H1 (cell line): ENCODE measurements at regions not wholly inside any gene's neighbourhood (a gene's known extent, or its start where the extent isn't known, plus 50 kb on each side); places are given as distances from the start of the nearest gene placed in this dataset.

Source experiments
- CTCF ChIA-PET: fragments of 300-600 bp; sonication (Branson Sonifier 250); formaldehyde crosslinking; loops from one replicate; lab custom pipeline; 2021; ENCODE audit not compliant: partially characterized antibody; lab: Charles Lee
- POLR2A ChIA-PET: fragments of 300-600 bp; sonication (Branson Sonifier 250); formaldehyde crosslinking; loops from one replicate; lab custom pipeline; 2021; ENCODE audit warnings: inconsistent platforms; ENCODE audit not compliant: partially characterized antibody; lab: Charles Lee
- DNase-seq, 2 experiments: peaks; one replicate each; pipeline versions ENCODE4 v3.0.0 to v3.0.0-alpha.2; 2010 to 2022; ENCODE audit warnings: low spot score in 2 of 2, low read depth in 1 of 2, mixed read lengths in 1 of 2
- FAIRE-seq: peaks from 2 replicates; lab custom pipeline; 2011; peaks lifted over from hg19 to GRCh38; lab: Jason Lieb, UNC
- H2AFZ ChIP-seq: 2 replicates; pipeline ENCODE4 v1.8.1; 2012; ENCODE audit warnings: low read length, inconsistent platforms
- H2AK5ac ChIP-seq: 2 replicates; pipeline ENCODE4 v1.6.1; 2013; ENCODE audit warnings: low read depth, low read length
- H2BK120ac ChIP-seq: replicated peaks from 2 replicates; pipeline ENCODE3; 2013; ENCODE audit warnings: low read depth, low read length, inconsistent platforms
- H2BK12ac ChIP-seq: 2 replicates; pipeline ENCODE4 v1.6.1; 2013; ENCODE audit warnings: low read depth, low read length
- H2BK15ac ChIP-seq: 2 replicates; pipeline ENCODE4 v1.6.1; 2013; ENCODE audit warnings: low read length
- H2BK20ac ChIP-seq: 2 replicates; pipeline ENCODE4 v1.6.1; 2013; ENCODE audit warnings: low read length
- H2BK5ac ChIP-seq: 2 replicates; pipeline ENCODE4 v1.6.1; 2013; ENCODE audit warnings: low read depth, low read length
- H3K14ac ChIP-seq: 2 replicates; pipeline ENCODE4 v1.6.1; 2013; ENCODE audit warnings: inconsistent platforms; ENCODE audit not compliant: insufficient read length
- H3K18ac ChIP-seq: 2 replicates; pipeline ENCODE4 v1.6.1; 2013; ENCODE audit warnings: low read length; ENCODE audit errors: extremely low read depth
- H3K23ac ChIP-seq: 2 replicates; pipeline ENCODE4 v1.6.1; 2013; ENCODE audit warnings: inconsistent platforms; ENCODE audit not compliant: insufficient read length
- H3K23me2 ChIP-seq: 2 replicates; pipeline ENCODE4 v1.6.1; 2013; ENCODE audit warnings: low read depth, low read length
- H3K27ac ChIP-seq: 2 replicates; pipeline ENCODE4 v1.6.1; 2011; ENCODE audit warnings: low read depth, low read length, inconsistent platforms
- H3K27me3 ChIP-seq, 4 experiments: replicated peaks in 1 of 4; 1 replicate in 1 of 4; 2 replicates in 3 of 4; pipeline versions ENCODE4 v1.6.1 to v1.8.1; 2011 to 2013; ENCODE audit warnings: low read length in 3 of 4, mild to moderate bottlenecking in 3 of 4, inconsistent platforms in 2 of 4, mixed read lengths in 2 of 4, moderate library complexity in 1 of 4; ENCODE audit not compliant: control insufficient read depth in 3 of 4, insufficient read depth in 3 of 4; ENCODE audit errors: extremely low read depth in 1 of 4
- H3K36me3 ChIP-seq, 4 experiments: 2 replicates each; pipeline versions ENCODE4 v1.6.1 to v1.8.1; 2011 to 2013; ENCODE audit warnings: mild to moderate bottlenecking in 4 of 4, low read length in 3 of 4, moderate library complexity in 2 of 4, control low read depth in 1 of 4, inconsistent platforms in 1 of 4; ENCODE audit not compliant: insufficient read depth in 4 of 4, control insufficient read depth in 2 of 4
- H3K4ac ChIP-seq: replicated peaks from 2 replicates; pipeline ENCODE3; 2013; ENCODE audit warnings: low read length, low read depth, mixed read lengths, inconsistent platforms; ENCODE audit not compliant: insufficient read length
- H3K4me1 ChIP-seq, 4 experiments: replicated peaks in 1 of 4; 1 replicate in 1 of 4; 2 replicates in 3 of 4; pipeline versions ENCODE4 v1.6.1 to v1.8.1; 2011 to 2013; ENCODE audit warnings: low read length in 3 of 4, inconsistent platforms in 2 of 4, mixed read lengths in 1 of 4; ENCODE audit not compliant: insufficient read depth in 4 of 4, control insufficient read depth in 3 of 4
- H3K4me2 ChIP-seq, 2 experiments: 2 replicates each; pipeline versions ENCODE4 v1.6.1 to v1.8.1; 2011 to 2013; ENCODE audit warnings: low read depth in 2 of 2, low read length in 2 of 2, control low read depth in 1 of 2, inconsistent platforms in 1 of 2, mild to moderate bottlenecking in 1 of 2; ENCODE audit not compliant: insufficient read depth in 1 of 2
- H3K4me3 ChIP-seq, 4 experiments: fragments of 200-600, 300-600 bp in 1 of 4; sonication (generic), shearing (Covaris generic), sonication (Bioruptor Twin) in 1 of 4; 2 replicates each; pipeline versions ENCODE4 v1.5.1 to v1.8.1; 2011 to 2016; ENCODE audit warnings: low read length in 4 of 4, low read depth in 3 of 4, control low read depth in 2 of 4, inconsistent platforms in 2 of 4, mild to moderate bottlenecking in 2 of 4, mixed read lengths in 1 of 4, moderate library complexity in 1 of 4; ENCODE audit not compliant: insufficient read depth in 2 of 4; ENCODE audit errors: extremely low read depth in 1 of 4
- H3K56ac ChIP-seq: replicated peaks from 2 replicates; pipeline ENCODE3; 2013; ENCODE audit warnings: low read depth, mild to moderate bottlenecking, mixed read lengths, low read length, inconsistent platforms; ENCODE audit not compliant: insufficient read length
- H3K79me1 ChIP-seq: 2 replicates; pipeline ENCODE4 v1.6.1; 2013; ENCODE audit warnings: low read depth, low read length, control low read depth
- H3K79me2 ChIP-seq, 2 experiments: 2 replicates each; pipeline versions ENCODE4 v1.6.1 to v1.8.1; 2012 to 2013; ENCODE audit warnings: low read length in 2 of 2, mild to moderate bottlenecking in 2 of 2, inconsistent platforms in 1 of 2; ENCODE audit not compliant: insufficient read depth in 2 of 2, control insufficient read depth in 1 of 2
- H3K9ac ChIP-seq, 4 experiments: replicated peaks in 1 of 4; 1 replicate in 1 of 4; 2 replicates in 3 of 4; pipeline versions ENCODE4 v1.6.1 to v1.8.1; 2011 to 2013; ENCODE audit warnings: low read depth in 3 of 4, low read length in 3 of 4, control low read depth in 2 of 4, mild to moderate bottlenecking in 2 of 4, moderate library complexity in 2 of 4, inconsistent platforms in 1 of 4; ENCODE audit errors: extremely low read depth in 1 of 4
- H3K9me3 ChIP-seq, 2 experiments: 2 replicates each; pipeline versions ENCODE4 v1.6.1 to v1.8.1; 2012 to 2013; ENCODE audit warnings: mild to moderate bottlenecking in 2 of 2, moderate library complexity in 2 of 2, control low read depth in 1 of 2, inconsistent platforms in 1 of 2, low read depth in 1 of 2, low read length in 1 of 2, mixed read lengths in 1 of 2; ENCODE audit not compliant: insufficient read depth in 2 of 2
- H4K20me1 ChIP-seq, 2 experiments: replicated peaks in 1 of 2; 2 replicates each; pipeline versions ENCODE3 to v1.8.1; 2011 to 2013; ENCODE audit warnings: inconsistent platforms in 2 of 2, low read length in 2 of 2, mild to moderate bottlenecking in 1 of 2; ENCODE audit not compliant: insufficient read depth in 2 of 2, control insufficient read depth in 1 of 2
- H4K5ac ChIP-seq: 2 replicates; pipeline ENCODE4 v1.6.1; 2013; ENCODE audit warnings: low read length, low read depth, mixed read lengths, inconsistent platforms; ENCODE audit not compliant: insufficient read length
- H4K8ac ChIP-seq: 2 replicates; pipeline ENCODE4 v1.8.0; 2013; ENCODE audit warnings: mild to moderate bottlenecking, moderate library complexity, low read length, inconsistent platforms; ENCODE audit not compliant: insufficient read depth; ENCODE audit errors: extremely low read depth
- H4K91ac ChIP-seq: replicated peaks from 2 replicates; pipeline ENCODE3; 2013; ENCODE audit warnings: low read length, mixed read lengths, inconsistent platforms; ENCODE audit not compliant: insufficient read length
- HDAC2 ChIP-seq, 2 experiments: fragments of 300-600 bp in 1 of 2; sonication (generic) in 1 of 2; IDR thresholded peaks; 2 replicates each; pipeline ENCODE4 v1.6.1; 2011 to 2012; ENCODE audit warnings: low read depth in 2 of 2, low read length in 2 of 2, mild to moderate bottlenecking in 2 of 2, moderate library complexity in 2 of 2, borderline replicate concordance in 1 of 2, inconsistent platforms in 1 of 2

GRCh38 chr2:107436281-107436680, 390.4 kb upstream of the RGPD4 start:
- no peak overlapping the region for H4K91ac ChIP-seq
- H2BK12ac ChIP-seq: no peak overlapping the region
- H3K23ac ChIP-seq: no peak overlapping the region
- H3K79me2 ChIP-seq: no peaks in the 10 kb centered on the region
- no peak overlapping the region for H2BK15ac ChIP-seq
- FAIRE-seq (no peak), DNase-seq (no peak)
- no peaks in the 10 kb centered on the region for H3K79me1 ChIP-seq
- no peaks in the 10 kb centered on the region for H4K20me1 ChIP-seq
- H2AK5ac ChIP-seq: no peak overlapping the region
- no peak overlapping the region for H3K4ac ChIP-seq
- H3K56ac ChIP-seq: no peak overlapping the region
- no peak overlapping the region for H3K18ac ChIP-seq
- no peak overlapping the region for H4K8ac ChIP-seq
- H2BK120ac ChIP-seq: no peak overlapping the region
- H3K27ac ChIP-seq: no peak overlapping the region
- H3K36me3 ChIP-seq: no peaks in the 10 kb centered on the region
- no peaks in the 10 kb centered on the region for H3K27me3 ChIP-seq
- H3K23me2 ChIP-seq: no peaks in the 10 kb centered on the region
- no peak overlapping the region for H3K9ac ChIP-seq
- H2BK20ac ChIP-seq: no peak overlapping the region
- ChIA-PET POLR2A (no interaction called here), CTCF (interaction anchor here (1.2 kb wide), 1 partner anchor 8 kb away, joined by 3 read pairs; no protein-coding TSS in a partner anchor)
- no peak overlapping the region for H4K5ac ChIP-seq
- no peaks in the 10 kb centered on the region for H3K9me3 ChIP-seq
- H2BK5ac ChIP-seq: no peak overlapping the region
- H3K14ac ChIP-seq: no peak overlapping the region
- H3K4me2 ChIP-seq: no peak overlapping the region
- no peak overlapping the region for H3K4me3 ChIP-seq
- no peak overlapping the region for H2AFZ ChIP-seq
- no peaks in the 10 kb centered on the region for H3K4me1 ChIP-seq
- TF ChIP-seq HDAC2 (IDR thresholded peaks at IDR 0.05; ENCODE audit: borderline replicate concordance in 1 of 2, low read depth in 2 of 2, low read length in 2 of 2): no peak
